ENCODE measurements at regions not wholly inside any gene's neighbourhood (a gene's known extent, or its start where the extent isn't known, plus 50 kb on each side); places are given as distances from the start of the nearest gene placed in this dataset.

DNA sequence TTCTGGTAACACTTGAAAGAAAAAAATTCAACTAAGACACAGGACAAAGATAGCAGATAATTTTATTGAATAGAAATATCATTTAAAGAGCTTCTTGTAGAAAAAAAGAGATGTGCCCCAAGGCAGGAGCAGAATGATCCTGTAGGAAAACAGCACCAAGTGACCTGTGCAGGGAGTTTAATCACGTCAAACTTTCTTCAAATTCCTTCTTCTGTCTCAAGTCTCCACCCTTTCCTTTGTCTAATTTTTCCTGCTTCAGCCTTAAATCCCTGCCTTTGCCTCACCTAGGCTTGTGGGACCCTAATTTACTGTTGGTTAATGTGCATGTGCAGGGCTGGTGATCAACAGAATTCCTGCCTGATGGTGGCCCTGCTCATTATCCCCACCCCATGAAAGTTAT lies 481.4 kb downstream of the IPMK start:
- TF ChIP-seq, protein P1, sequence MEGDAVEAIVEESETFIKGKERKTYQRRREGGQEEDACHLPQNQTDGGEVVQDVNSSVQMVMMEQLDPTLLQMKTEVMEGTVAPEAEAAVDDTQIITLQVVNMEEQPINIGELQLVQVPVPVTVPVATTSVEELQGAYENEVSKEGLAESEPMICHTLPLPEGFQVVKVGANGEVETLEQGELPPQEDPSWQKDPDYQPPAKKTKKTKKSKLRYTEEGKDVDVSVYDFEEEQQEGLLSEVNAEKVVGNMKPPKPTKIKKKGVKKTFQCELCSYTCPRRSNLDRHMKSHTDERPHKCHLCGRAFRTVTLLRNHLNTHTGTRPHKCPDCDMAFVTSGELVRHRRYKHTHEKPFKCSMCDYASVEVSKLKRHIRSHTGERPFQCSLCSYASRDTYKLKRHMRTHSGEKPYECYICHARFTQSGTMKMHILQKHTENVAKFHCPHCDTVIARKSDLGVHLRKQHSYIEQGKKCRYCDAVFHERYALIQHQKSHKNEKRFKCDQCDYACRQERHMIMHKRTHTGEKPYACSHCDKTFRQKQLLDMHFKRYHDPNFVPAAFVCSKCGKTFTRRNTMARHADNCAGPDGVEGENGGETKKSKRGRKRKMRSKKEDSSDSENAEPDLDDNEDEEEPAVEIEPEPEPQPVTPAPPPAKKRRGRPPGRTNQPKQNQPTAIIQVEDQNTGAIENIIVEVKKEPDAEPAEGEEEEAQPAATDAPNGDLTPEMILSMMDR (IDR thresholded peaks at IDR 0.05): no peak
- no peak for TF ChIP-seq POLR2A (IDR thresholded peaks at IDR 0.05)
